ENCODE measurements at regions not wholly inside any gene's neighbourhood (a gene's known extent, or its start where the extent isn't known, plus 50 kb on each side); places are given as distances from the start of the nearest gene placed in this dataset.

DNA sequence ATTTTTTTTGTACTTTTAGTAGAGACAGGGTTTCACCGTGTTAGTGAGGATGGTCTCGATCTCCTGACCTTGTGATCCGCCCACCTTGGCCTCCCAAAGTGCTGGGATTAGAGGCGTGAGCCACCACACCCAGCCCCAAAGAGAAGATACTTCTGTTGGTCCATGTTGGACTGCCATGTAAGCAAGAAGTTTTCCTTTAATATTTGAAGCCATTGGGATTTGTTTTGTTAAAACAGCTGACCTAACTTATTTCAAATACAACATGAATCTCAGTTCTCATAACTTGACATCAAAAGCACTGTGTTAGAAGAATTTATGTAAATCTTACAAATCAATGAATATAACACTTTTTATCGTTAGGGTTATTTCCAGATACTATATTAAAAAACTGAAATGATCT is 302.4 kb downstream of the SDHAF3 start:
- no peak for TF ChIP-seq EZH2 (IDR thresholded peaks at IDR 0.05; ENCODE audit: borderline replicate concordance, low read depth, low read length, poor library complexity, severe bottlenecking)
- TF ChIP-seq, protein P1, sequence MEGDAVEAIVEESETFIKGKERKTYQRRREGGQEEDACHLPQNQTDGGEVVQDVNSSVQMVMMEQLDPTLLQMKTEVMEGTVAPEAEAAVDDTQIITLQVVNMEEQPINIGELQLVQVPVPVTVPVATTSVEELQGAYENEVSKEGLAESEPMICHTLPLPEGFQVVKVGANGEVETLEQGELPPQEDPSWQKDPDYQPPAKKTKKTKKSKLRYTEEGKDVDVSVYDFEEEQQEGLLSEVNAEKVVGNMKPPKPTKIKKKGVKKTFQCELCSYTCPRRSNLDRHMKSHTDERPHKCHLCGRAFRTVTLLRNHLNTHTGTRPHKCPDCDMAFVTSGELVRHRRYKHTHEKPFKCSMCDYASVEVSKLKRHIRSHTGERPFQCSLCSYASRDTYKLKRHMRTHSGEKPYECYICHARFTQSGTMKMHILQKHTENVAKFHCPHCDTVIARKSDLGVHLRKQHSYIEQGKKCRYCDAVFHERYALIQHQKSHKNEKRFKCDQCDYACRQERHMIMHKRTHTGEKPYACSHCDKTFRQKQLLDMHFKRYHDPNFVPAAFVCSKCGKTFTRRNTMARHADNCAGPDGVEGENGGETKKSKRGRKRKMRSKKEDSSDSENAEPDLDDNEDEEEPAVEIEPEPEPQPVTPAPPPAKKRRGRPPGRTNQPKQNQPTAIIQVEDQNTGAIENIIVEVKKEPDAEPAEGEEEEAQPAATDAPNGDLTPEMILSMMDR (conservative IDR thresholded peaks at IDR 0.05; ENCODE audit: low read depth, low read length), result no peak
- BruUV-seq (replicated peaks), result no TSS peak
- Histone ChIP-seq H3K36me3 (ENCODE audit: insufficient read depth, low read length, poor library complexity, severe bottlenecking) (no peaks in the 10 kb centered on the region), H3K4me3 (ENCODE audit: low read depth, low read length, poor library complexity, severe bottlenecking) (no peak overlapping the region), H3K9me3 (ENCODE audit: low read depth, low read length, poor library complexity, severe bottlenecking) (no peaks in the 10 kb centered on the region), H3K27me3 (replicated peaks; ENCODE audit: insufficient read depth, low read depth, low read length, poor library complexity) (no peaks in the 10 kb centered on the region), H3K27ac (ENCODE audit: low read depth, low read length, poor library complexity, severe bottlenecking) (no peak overlapping the region), H3K4me1 (ENCODE audit: insufficient read depth, low read length, poor library complexity, severe bottlenecking) (no peaks in the 10 kb centered on the region)
- intact Hi-C loops (cut with micrococcal nuclease; ENCODE audit: unreplicated experiment), result no loop called here
- CTCF ChIA-PET, result no interaction called here
- POLR2A ChIA-PET (ENCODE audit: low non-redundant PET), result no interaction called here
- DNase-seq (ENCODE audit: low spot score), result no peak

DNA sequence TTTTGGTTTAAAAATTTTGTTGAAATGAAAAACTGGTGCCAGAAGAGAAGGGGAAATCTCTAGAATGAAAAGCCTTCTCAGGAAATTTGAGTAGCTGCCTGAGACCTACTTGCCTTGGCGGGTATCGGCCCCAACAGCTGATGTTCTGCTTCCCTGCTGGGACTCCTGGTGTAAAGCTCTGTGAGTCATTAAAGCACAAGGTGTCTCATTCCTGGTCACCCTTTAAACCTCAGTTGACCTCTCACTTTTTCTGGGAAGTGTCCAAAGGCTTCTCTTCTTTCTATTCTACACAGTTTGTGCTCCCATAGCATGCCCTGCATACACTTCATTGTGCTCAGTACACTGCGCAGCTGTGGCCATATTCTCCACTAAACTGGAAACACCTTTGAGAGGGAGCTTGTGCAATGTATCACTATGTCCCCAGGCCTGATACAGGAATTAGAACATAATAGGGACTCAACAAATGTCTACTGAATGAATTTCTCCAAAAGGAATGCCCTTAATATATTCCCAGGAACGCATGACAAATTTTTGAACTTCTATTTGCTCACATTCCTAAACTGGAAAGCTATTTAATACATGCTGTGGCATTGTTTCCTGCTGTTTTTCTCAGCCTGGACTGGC is 303.9 kb downstream of the SDHAF3 start:
- H3K27me3 ChIP-seq (replicated peaks; ENCODE audit: insufficient read depth, low read depth, low read length, poor library complexity), result no peaks in the 10 kb centered on the region
- H3K4me1 ChIP-seq (ENCODE audit: insufficient read depth, low read length, poor library complexity, severe bottlenecking), result no peaks in the 10 kb centered on the region
- H3K36me3 ChIP-seq (ENCODE audit: insufficient read depth, low read length, poor library complexity, severe bottlenecking), result no peaks in the 10 kb centered on the region
- no peak overlapping the region for H3K4me3 ChIP-seq (ENCODE audit: low read depth, low read length, poor library complexity, severe bottlenecking)
- H3K9me3 ChIP-seq (ENCODE audit: low read depth, low read length, poor library complexity, severe bottlenecking), result no peaks in the 10 kb centered on the region
- DNase-seq (ENCODE audit: low spot score), result no peak
- no TSS peak for BruUV-seq (replicated peaks)
- TF ChIP-seq, protein P1 (conservative IDR thresholded peaks at IDR 0.05; ENCODE audit: low read depth, low read length), result no peak
- no peak for TF ChIP-seq EZH2 (IDR thresholded peaks at IDR 0.05; ENCODE audit: borderline replicate concordance, low read depth, low read length, poor library complexity, severe bottlenecking)
- CTCF ChIA-PET, result no interaction called here
- H3K27ac ChIP-seq (ENCODE audit: low read depth, low read length, poor library complexity, severe bottlenecking), result no peak overlapping the region
- intact Hi-C loops (cut with micrococcal nuclease; ENCODE audit: unreplicated experiment), result no loop called here
- POLR2A ChIA-PET (ENCODE audit: low non-redundant PET), result no interaction called here

DNA sequence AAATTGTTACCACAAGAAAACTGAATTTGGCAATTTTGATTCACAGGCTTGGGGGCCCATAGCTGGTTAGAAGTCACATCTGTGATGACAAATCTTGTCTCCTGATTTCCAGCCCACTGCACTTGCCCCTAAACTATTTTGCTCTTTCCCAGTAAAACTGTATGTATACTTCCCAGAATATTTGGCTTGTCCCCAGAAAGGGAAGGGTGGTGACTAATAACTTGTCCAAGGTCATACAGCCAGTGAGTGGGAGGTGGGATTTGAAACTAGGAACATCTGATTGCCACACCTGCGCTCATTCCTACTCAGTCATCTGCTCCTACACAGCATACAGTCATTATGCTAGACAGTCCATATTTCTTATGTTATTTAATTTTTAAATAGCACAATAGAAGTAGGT is 304.5 kb downstream of the SDHAF3 start:
- Histone ChIP-seq H3K27ac (ENCODE audit: low read depth, low read length, poor library complexity, severe bottlenecking) (no peak overlapping the region), H3K27me3 (replicated peaks; ENCODE audit: insufficient read depth, low read depth, low read length, poor library complexity) (no peaks in the 10 kb centered on the region), H3K36me3 (ENCODE audit: insufficient read depth, low read length, poor library complexity, severe bottlenecking) (no peaks in the 10 kb centered on the region), H3K4me3 (ENCODE audit: low read depth, low read length, poor library complexity, severe bottlenecking) (no peak overlapping the region), H3K9me3 (ENCODE audit: low read depth, low read length, poor library complexity, severe bottlenecking) (no peaks in the 10 kb centered on the region), H3K4me1 (ENCODE audit: insufficient read depth, low read length, poor library complexity, severe bottlenecking) (no peaks in the 10 kb centered on the region)
- no TSS peak for BruUV-seq (replicated peaks)
- no peak for TF ChIP-seq EZH2 (IDR thresholded peaks at IDR 0.05; ENCODE audit: borderline replicate concordance, low read depth, low read length, poor library complexity, severe bottlenecking)
- TF ChIP-seq, protein P1 (conservative IDR thresholded peaks at IDR 0.05; ENCODE audit: low read depth, low read length), result no peak
- CTCF ChIA-PET, result no interaction called here
- POLR2A ChIA-PET (ENCODE audit: low non-redundant PET), result no interaction called here
- intact Hi-C loops (cut with micrococcal nuclease; ENCODE audit: unreplicated experiment), result no loop called here
- no peak for DNase-seq (ENCODE audit: low spot score)
